A673 (cell line): ENCODE measurements at regions not wholly inside any gene's neighbourhood (a gene's known extent, or its start where the extent isn't known, plus 50 kb on each side); places are given as distances from the start of the nearest gene placed in this dataset.

Experiments
- CTCF ChIP-seq: fragments of 300-800, 200-600 bp; sonication (generic); conservative IDR thresholded peaks from 2 replicates; pipeline ENCODE4 v1.5.1; 2017; ENCODE audit warnings: low read depth, mild to moderate bottlenecking, antibody characterized with exemption, low read length, moderate library complexity, mixed read lengths
- EZH2 ChIP-seq: fragments of 200-600 bp; sonication (generic); IDR thresholded peaks from 2 replicates; pipeline ENCODE4 v1.6.1; 2017; ENCODE audit warnings: borderline replicate concordance, low read depth, mild to moderate bottlenecking, mixed read lengths, antibody characterized with exemption, low read length; ENCODE audit not compliant: poor library complexity, severe bottlenecking

- TF ChIP-seq CTCF (no peak), EZH2 (no peak)
Observed at GRCh38 chr13:73922493-73923393, 211.5 kb downstream of the KLF12 start.
